H1 (cell line): ENCODE measurements at regions not wholly inside any gene's neighbourhood (a gene's known extent, or its start where the extent isn't known, plus 50 kb on each side); places are given as distances from the start of the nearest gene placed in this dataset.

Source experiments
- CTCF ChIA-PET: fragments of 300-600 bp; sonication (Branson Sonifier 250); formaldehyde crosslinking; loops from one replicate; lab custom pipeline; 2021; ENCODE audit not compliant: partially characterized antibody; lab: Charles Lee
- POLR2A ChIA-PET: fragments of 300-600 bp; sonication (Branson Sonifier 250); formaldehyde crosslinking; loops from one replicate; lab custom pipeline; 2021; ENCODE audit warnings: inconsistent platforms; ENCODE audit not compliant: partially characterized antibody; lab: Charles Lee
- DNase-seq, 2 experiments: peaks; one replicate each; pipeline versions ENCODE4 v3.0.0 to v3.0.0-alpha.2; 2010 to 2022; ENCODE audit warnings: low spot score in 2 of 2, low read depth in 1 of 2, mixed read lengths in 1 of 2
- FAIRE-seq: peaks from 2 replicates; lab custom pipeline; 2011; peaks lifted over from hg19 to GRCh38; lab: Jason Lieb, UNC
- H2AFZ ChIP-seq: 2 replicates; pipeline ENCODE4 v1.8.1; 2012; ENCODE audit warnings: low read length, inconsistent platforms
- H2AK5ac ChIP-seq: 2 replicates; pipeline ENCODE4 v1.6.1; 2013; ENCODE audit warnings: low read depth, low read length
- H2BK120ac ChIP-seq: replicated peaks from 2 replicates; pipeline ENCODE3; 2013; ENCODE audit warnings: low read depth, low read length, inconsistent platforms
- H2BK12ac ChIP-seq: 2 replicates; pipeline ENCODE4 v1.6.1; 2013; ENCODE audit warnings: low read depth, low read length
- H2BK15ac ChIP-seq: 2 replicates; pipeline ENCODE4 v1.6.1; 2013; ENCODE audit warnings: low read length
- H2BK20ac ChIP-seq: 2 replicates; pipeline ENCODE4 v1.6.1; 2013; ENCODE audit warnings: low read length
- H2BK5ac ChIP-seq: 2 replicates; pipeline ENCODE4 v1.6.1; 2013; ENCODE audit warnings: low read depth, low read length
- H3K14ac ChIP-seq: 2 replicates; pipeline ENCODE4 v1.6.1; 2013; ENCODE audit warnings: inconsistent platforms; ENCODE audit not compliant: insufficient read length
- H3K18ac ChIP-seq: 2 replicates; pipeline ENCODE4 v1.6.1; 2013; ENCODE audit warnings: low read length; ENCODE audit errors: extremely low read depth
- H3K23ac ChIP-seq: 2 replicates; pipeline ENCODE4 v1.6.1; 2013; ENCODE audit warnings: inconsistent platforms; ENCODE audit not compliant: insufficient read length
- H3K23me2 ChIP-seq: 2 replicates; pipeline ENCODE4 v1.6.1; 2013; ENCODE audit warnings: low read depth, low read length
- H3K27ac ChIP-seq: 2 replicates; pipeline ENCODE4 v1.6.1; 2011; ENCODE audit warnings: low read depth, low read length, inconsistent platforms
- H3K27me3 ChIP-seq, 4 experiments: replicated peaks in 1 of 4; 1 replicate in 1 of 4; 2 replicates in 3 of 4; pipeline versions ENCODE4 v1.6.1 to v1.8.1; 2011 to 2013; ENCODE audit warnings: low read length in 3 of 4, mild to moderate bottlenecking in 3 of 4, inconsistent platforms in 2 of 4, mixed read lengths in 2 of 4, moderate library complexity in 1 of 4; ENCODE audit not compliant: control insufficient read depth in 3 of 4, insufficient read depth in 3 of 4; ENCODE audit errors: extremely low read depth in 1 of 4
- H3K36me3 ChIP-seq, 4 experiments: 2 replicates each; pipeline versions ENCODE4 v1.6.1 to v1.8.1; 2011 to 2013; ENCODE audit warnings: mild to moderate bottlenecking in 4 of 4, low read length in 3 of 4, moderate library complexity in 2 of 4, control low read depth in 1 of 4, inconsistent platforms in 1 of 4; ENCODE audit not compliant: insufficient read depth in 4 of 4, control insufficient read depth in 2 of 4
- H3K4ac ChIP-seq: replicated peaks from 2 replicates; pipeline ENCODE3; 2013; ENCODE audit warnings: low read length, low read depth, mixed read lengths, inconsistent platforms; ENCODE audit not compliant: insufficient read length
- H3K4me1 ChIP-seq, 4 experiments: replicated peaks in 1 of 4; 1 replicate in 1 of 4; 2 replicates in 3 of 4; pipeline versions ENCODE4 v1.6.1 to v1.8.1; 2011 to 2013; ENCODE audit warnings: low read length in 3 of 4, inconsistent platforms in 2 of 4, mixed read lengths in 1 of 4; ENCODE audit not compliant: insufficient read depth in 4 of 4, control insufficient read depth in 3 of 4
- H3K4me2 ChIP-seq, 2 experiments: 2 replicates each; pipeline versions ENCODE4 v1.6.1 to v1.8.1; 2011 to 2013; ENCODE audit warnings: low read depth in 2 of 2, low read length in 2 of 2, control low read depth in 1 of 2, inconsistent platforms in 1 of 2, mild to moderate bottlenecking in 1 of 2; ENCODE audit not compliant: insufficient read depth in 1 of 2
- H3K4me3 ChIP-seq, 4 experiments: fragments of 200-600, 300-600 bp in 1 of 4; sonication (generic), shearing (Covaris generic), sonication (Bioruptor Twin) in 1 of 4; 2 replicates each; pipeline versions ENCODE4 v1.5.1 to v1.8.1; 2011 to 2016; ENCODE audit warnings: low read length in 4 of 4, low read depth in 3 of 4, control low read depth in 2 of 4, inconsistent platforms in 2 of 4, mild to moderate bottlenecking in 2 of 4, mixed read lengths in 1 of 4, moderate library complexity in 1 of 4; ENCODE audit not compliant: insufficient read depth in 2 of 4; ENCODE audit errors: extremely low read depth in 1 of 4
- H3K56ac ChIP-seq: replicated peaks from 2 replicates; pipeline ENCODE3; 2013; ENCODE audit warnings: low read depth, mild to moderate bottlenecking, mixed read lengths, low read length, inconsistent platforms; ENCODE audit not compliant: insufficient read length
- H3K79me1 ChIP-seq: 2 replicates; pipeline ENCODE4 v1.6.1; 2013; ENCODE audit warnings: low read depth, low read length, control low read depth
- H3K79me2 ChIP-seq, 2 experiments: 2 replicates each; pipeline versions ENCODE4 v1.6.1 to v1.8.1; 2012 to 2013; ENCODE audit warnings: low read length in 2 of 2, mild to moderate bottlenecking in 2 of 2, inconsistent platforms in 1 of 2; ENCODE audit not compliant: insufficient read depth in 2 of 2, control insufficient read depth in 1 of 2
- H3K9ac ChIP-seq, 4 experiments: replicated peaks in 1 of 4; 1 replicate in 1 of 4; 2 replicates in 3 of 4; pipeline versions ENCODE4 v1.6.1 to v1.8.1; 2011 to 2013; ENCODE audit warnings: low read depth in 3 of 4, low read length in 3 of 4, control low read depth in 2 of 4, mild to moderate bottlenecking in 2 of 4, moderate library complexity in 2 of 4, inconsistent platforms in 1 of 4; ENCODE audit errors: extremely low read depth in 1 of 4
- H3K9me3 ChIP-seq, 2 experiments: 2 replicates each; pipeline versions ENCODE4 v1.6.1 to v1.8.1; 2012 to 2013; ENCODE audit warnings: mild to moderate bottlenecking in 2 of 2, moderate library complexity in 2 of 2, control low read depth in 1 of 2, inconsistent platforms in 1 of 2, low read depth in 1 of 2, low read length in 1 of 2, mixed read lengths in 1 of 2; ENCODE audit not compliant: insufficient read depth in 2 of 2
- H4K20me1 ChIP-seq, 2 experiments: replicated peaks in 1 of 2; 2 replicates each; pipeline versions ENCODE3 to v1.8.1; 2011 to 2013; ENCODE audit warnings: inconsistent platforms in 2 of 2, low read length in 2 of 2, mild to moderate bottlenecking in 1 of 2; ENCODE audit not compliant: insufficient read depth in 2 of 2, control insufficient read depth in 1 of 2
- H4K5ac ChIP-seq: 2 replicates; pipeline ENCODE4 v1.6.1; 2013; ENCODE audit warnings: low read length, low read depth, mixed read lengths, inconsistent platforms; ENCODE audit not compliant: insufficient read length
- H4K8ac ChIP-seq: 2 replicates; pipeline ENCODE4 v1.8.0; 2013; ENCODE audit warnings: mild to moderate bottlenecking, moderate library complexity, low read length, inconsistent platforms; ENCODE audit not compliant: insufficient read depth; ENCODE audit errors: extremely low read depth
- H4K91ac ChIP-seq: replicated peaks from 2 replicates; pipeline ENCODE3; 2013; ENCODE audit warnings: low read length, mixed read lengths, inconsistent platforms; ENCODE audit not compliant: insufficient read length
- BACH1 ChIP-seq: IDR thresholded peaks from 2 replicates; pipeline ENCODE4 v1.6.1; 2012; ENCODE audit warnings: low read length, improper control_type of control experiment
- CEBPB ChIP-seq: IDR thresholded peaks from 2 replicates; pipeline ENCODE4 v1.6.1; 2012; ENCODE audit warnings: low read depth, low read length
- CHD2 ChIP-seq: IDR thresholded peaks from 2 replicates; pipeline ENCODE4 v1.6.1; 2012; ENCODE audit warnings: low read length, improper control_type of control experiment
- E2F6 ChIP-seq: IDR thresholded peaks from 2 replicates; pipeline ENCODE4 v1.6.1; 2012; ENCODE audit warnings: inconsistent platforms
- EGR1 ChIP-seq: IDR thresholded peaks from 2 replicates; pipeline ENCODE4 v1.6.1; 2011; ENCODE audit warnings: low read depth, low read length, borderline replicate concordance
- FOSL1 ChIP-seq: IDR thresholded peaks from 2 replicates; pipeline ENCODE4 v1.6.1; 2011; ENCODE audit warnings: mild to moderate bottlenecking, low read depth, low read length, moderate library complexity; ENCODE audit not compliant: insufficient read depth
- HDAC2 ChIP-seq, 2 experiments: fragments of 300-600 bp in 1 of 2; sonication (generic) in 1 of 2; IDR thresholded peaks; 2 replicates each; pipeline ENCODE4 v1.6.1; 2011 to 2012; ENCODE audit warnings: low read depth in 2 of 2, low read length in 2 of 2, mild to moderate bottlenecking in 2 of 2, moderate library complexity in 2 of 2, borderline replicate concordance in 1 of 2, inconsistent platforms in 1 of 2
- JUND ChIP-seq: IDR thresholded peaks from 2 replicates; pipeline ENCODE4 v1.6.1; 2011; ENCODE audit warnings: mild to moderate bottlenecking, improper control_type of control experiment, low read length
- RAD21 ChIP-seq, 2 experiments: IDR thresholded peaks in 1 of 2; conservative IDR thresholded peaks in 1 of 2; 2 replicates each; pipeline ENCODE4 v1.6.1; 2011; ENCODE audit warnings: low read depth in 2 of 2, low read length in 2 of 2, improper control_type of control experiment in 1 of 2, inconsistent platforms in 1 of 2, mild to moderate bottlenecking in 1 of 2, moderate library complexity in 1 of 2
- SIX5 ChIP-seq: IDR thresholded peaks from 2 replicates; pipeline ENCODE4 v1.6.1; 2011; ENCODE audit warnings: mild to moderate bottlenecking, low read depth, low read length
- SP2 ChIP-seq: IDR thresholded peaks from 2 replicates; pipeline ENCODE4 v1.6.1; 2012; ENCODE audit warnings: mild to moderate bottlenecking, low read length, inconsistent platforms
- WGBS, 2 experiments: shearing (Covaris generic) in 1 of 2; methylation state at CpG; one replicate each; pipeline versions ENCODE4 v1.1.6 to v1.1.7; 2013 to 2015; ENCODE audit warnings: low lambda C conversion rate in 2 of 2, mixed read lengths in 2 of 2, inconsistent platforms in 1 of 2, low coverage in 1 of 2, missing lambda C conversion rate in 1 of 2; ENCODE audit not compliant: insufficient replicate concordance in 2 of 2, insufficient coverage in 1 of 2, insufficient read length in 1 of 2; ENCODE audit errors: extremely low coverage in 1 of 2, missing lambda C conversion rate in 1 of 2; 5-methylcytosine and 5-hydroxymethylcytosine counted together
- TF ChIP-seq, protein P1 (sequence below): IDR thresholded peaks from 2 replicates; pipeline ENCODE4 v1.6.1; 2011; ENCODE audit warnings: low read length, improper control_type of control experiment

GRCh38 chr2:43144263-43144662 is 82.1 kb downstream of the ZFP36L2 start:
- Histone ChIP-seq H2BK20ac (no peak overlapping the region), H3K4ac (no peak overlapping the region), H4K5ac (no peak overlapping the region), H2BK15ac (no peak overlapping the region), H3K4me1 (peaks cover 2 to 10% (median 5%) of the 10 kb centered on the region in 4 experiments; a peak in 6 of 7 replicates), H3K36me3 (no peaks in the 10 kb centered on the region), H3K56ac (no peak overlapping the region), H4K91ac (no peak overlapping the region), H4K8ac (no peak overlapping the region), H3K18ac (no peak overlapping the region), H3K23me2 (no peaks in the 10 kb centered on the region; the same call in 1 of the 2 replicates), H3K4me3 (no peak overlapping the region), H2BK5ac (no peak overlapping the region), H3K4me2 (no peak overlapping the region), H4K20me1 (no peaks in the 10 kb centered on the region), H3K79me2 (no peaks in the 10 kb centered on the region), H2BK120ac (no peak overlapping the region), H2BK12ac (no peak overlapping the region), H3K9me3 (no peaks in the 10 kb centered on the region), H3K9ac (no peak overlapping the region), H2AK5ac (no peak overlapping the region), H3K14ac (no peak overlapping the region), H3K79me1 (no peaks in the 10 kb centered on the region), H3K27me3 (no peaks in the 10 kb centered on the region), H3K23ac (no peak overlapping the region), H2AFZ (no peak overlapping the region), H3K27ac (no peak overlapping the region)
- TF ChIP-seq EGR1: no peak
- no peak for TF ChIP-seq BACH1
- no peak for TF ChIP-seq RAD21 (IDR thresholded peaks at IDR 0.05 in 1 of 2, conservative IDR thresholded peaks at IDR 0.05 in 1 of 2; ENCODE audit: low read depth in 2 of 2, low read length in 2 of 2)
- TF ChIP-seq FOSL1: no peak
- TF ChIP-seq, protein P1, sequence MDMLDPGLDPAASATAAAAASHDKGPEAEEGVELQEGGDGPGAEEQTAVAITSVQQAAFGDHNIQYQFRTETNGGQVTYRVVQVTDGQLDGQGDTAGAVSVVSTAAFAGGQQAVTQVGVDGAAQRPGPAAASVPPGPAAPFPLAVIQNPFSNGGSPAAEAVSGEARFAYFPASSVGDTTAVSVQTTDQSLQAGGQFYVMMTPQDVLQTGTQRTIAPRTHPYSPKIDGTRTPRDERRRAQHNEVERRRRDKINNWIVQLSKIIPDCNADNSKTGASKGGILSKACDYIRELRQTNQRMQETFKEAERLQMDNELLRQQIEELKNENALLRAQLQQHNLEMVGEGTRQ: no peak
- TF ChIP-seq CHD2: no peak
- TF ChIP-seq CEBPB: no peak
- no peak for TF ChIP-seq SP2
- no peak for TF ChIP-seq E2F6
- no peak for TF ChIP-seq HDAC2 (IDR thresholded peaks at IDR 0.05; ENCODE audit: borderline replicate concordance in 1 of 2, low read depth in 2 of 2, low read length in 2 of 2)
- no peak for TF ChIP-seq SIX5
- no peak for TF ChIP-seq JUND
- ChIA-PET POLR2A (interaction anchor here (0.6 kb wide), 1 partner anchor 870 kb away, joined by 3 read pairs; no protein-coding TSS in a partner anchor), CTCF (interaction anchor here (1.6 to 2.3 kb wide), 2 partner anchors 25 to 83 kb away, joined by 6 to 7 read pairs; partner anchors contain the start of gene ZFP36L2)
- DNase-seq: no peak
- FAIRE-seq: no peak
- WGBS, 2 experiments: 97% methylated on average over 2 of the region's 2 CpGs; no CpG with 5 or more reads in 1 of the 2 experiments
